Activated CD8-positive, alpha-beta T cell treated with anti-CD3 and anti-CD28 coated beads, Interleukin-2, amount 10 ng/mL, durations not matched to agents 7 days and 5 days (primary cell): ENCODE measurements at regions not wholly inside any gene's neighbourhood (a gene's known extent, or its start where the extent isn't known, plus 50 kb on each side); places are given as distances from the start of the nearest gene placed in this dataset.
"Not testable (repeated sequence)": the region's sequence is repeated elsewhere in the genome, so short reads cannot be mapped to it uniquely, and the experiment has no call there.

Experiments used
- ATAC-seq: fragments of 150-1000 bp; cut with Tn5 transposase; one replicate; pipeline ENCODE4 v1.10.0; 2021; ENCODE audit warnings: moderate library complexity
- CTCF ChIA-PET: fragments of 350-600 bp; sonication (Branson Sonifier 250); formaldehyde crosslinking; loops from one replicate; lab custom pipeline; 2021; ENCODE audit warnings: antibody characterized with exemption; lab: Charles Lee
- POLR2A ChIA-PET: fragments of 350-600 bp; sonication (Branson Sonifier 250); formaldehyde crosslinking; loops from one replicate; lab custom pipeline; 2021; ENCODE audit warnings: antibody characterized with exemption; lab: Charles Lee
- DNase-seq: peaks from one replicate; pipeline ENCODE4 v3.0.0-alpha.2; 2020
- H3K27ac Mint-ChIP-seq: one replicate; pipeline ENCODE4 v1.8.0; 2021; ENCODE audit warnings: mild to moderate bottlenecking, mixed read lengths
- H3K27me3 Mint-ChIP-seq: one replicate; pipeline ENCODE4 v1.8.0; 2021; ENCODE audit warnings: low read depth, mixed read lengths
- H3K36me3 Mint-ChIP-seq: one replicate; pipeline ENCODE4 v1.8.0; 2021; ENCODE audit warnings: low read depth, mixed read lengths
- H3K4me1 Mint-ChIP-seq: one replicate; pipeline ENCODE4 v1.8.0; 2021; ENCODE audit warnings: low read depth, mixed read lengths
- H3K4me3 Mint-ChIP-seq: one replicate; pipeline ENCODE4 v1.8.0; 2021; ENCODE audit warnings: mild to moderate bottlenecking, mixed read lengths
- H3K9me3 Mint-ChIP-seq: one replicate; pipeline ENCODE4 v1.8.0; 2022; ENCODE audit warnings: mixed read lengths; ENCODE audit not compliant: insufficient read depth

DNA sequence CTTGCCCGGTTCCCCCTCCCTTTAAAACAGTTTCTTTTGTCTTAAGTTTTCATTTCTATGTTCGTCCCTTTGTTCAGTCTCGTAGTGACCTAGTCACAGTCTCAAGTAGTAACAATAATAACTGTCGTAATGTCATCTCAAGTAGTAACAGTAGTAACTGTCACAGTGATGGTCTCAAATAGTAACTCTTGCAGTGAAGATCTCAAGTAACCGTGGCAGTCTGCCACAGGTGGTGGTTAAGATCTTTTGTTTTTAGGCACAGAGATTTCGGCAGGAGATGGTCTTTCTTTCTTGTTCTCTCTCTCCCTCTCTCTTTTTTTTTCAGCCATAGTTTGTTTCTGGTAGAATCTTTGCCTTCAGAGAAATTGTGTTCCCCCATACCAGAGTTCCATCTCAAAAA is 656.0 kb upstream of the SGO1 start:
- POLR2A ChIA-PET: interaction anchor here (0.6 kb wide), 1 partner anchor 10 kb away, joined by 4 read pairs; no protein-coding TSS in a partner anchor
- DNase-seq (no peak), ATAC-seq (no peak)
- H3K27me3 Mint-ChIP-seq: no peaks in the 10 kb centered on the region
- no peak overlapping the region for H3K4me3 Mint-ChIP-seq
- H3K9me3 Mint-ChIP-seq: peaks cover 36% of the 10 kb centered on the region
- no peak overlapping the region for H3K27ac Mint-ChIP-seq
- no peaks in the 10 kb centered on the region for H3K4me1 Mint-ChIP-seq
- no peaks in the 10 kb centered on the region for H3K36me3 Mint-ChIP-seq
- CTCF ChIA-PET: no interaction called here

DNA sequence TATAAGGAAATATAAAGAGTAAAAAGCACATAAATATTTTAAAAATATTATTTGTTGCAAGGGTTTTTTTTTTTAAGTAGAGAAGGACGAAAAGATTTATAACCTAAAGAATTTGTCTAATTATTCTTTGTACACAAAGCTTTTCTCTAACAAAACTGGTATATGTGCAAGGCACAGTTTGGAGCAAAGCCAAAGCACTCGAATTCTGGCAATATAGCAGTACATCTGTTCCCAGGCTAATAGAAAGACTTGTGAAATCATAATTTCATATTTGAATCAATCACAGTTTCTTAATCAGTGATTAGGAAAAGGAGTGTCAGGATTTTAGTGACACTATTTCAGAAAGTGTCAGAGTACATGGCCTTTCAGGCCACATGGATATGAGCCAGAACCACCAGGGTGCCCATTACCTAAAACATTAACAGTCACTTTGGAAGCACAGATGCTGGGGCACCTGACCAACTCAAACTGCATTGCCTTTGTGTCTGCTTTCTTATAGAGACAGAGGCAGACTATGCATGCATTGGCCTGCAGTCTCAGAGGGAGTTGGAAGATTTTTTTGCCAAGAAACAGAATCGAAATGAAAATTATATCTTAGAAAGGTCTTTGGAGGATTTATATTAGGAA is 651.8 kb upstream of the SGO1 start:
- H3K27ac Mint-ChIP-seq: no peak overlapping the region
- no peaks in the 10 kb centered on the region for H3K4me1 Mint-ChIP-seq
- DNase-seq (no peak), ATAC-seq (no peak)
- ChIA-PET POLR2A (no interaction called here), CTCF (no interaction called here)
- no peak overlapping the region for H3K4me3 Mint-ChIP-seq
- peaks cover 38% of the 10 kb centered on the region for H3K9me3 Mint-ChIP-seq
- no peaks in the 10 kb centered on the region for H3K36me3 Mint-ChIP-seq
- H3K27me3 Mint-ChIP-seq: no peaks in the 10 kb centered on the region

DNA sequence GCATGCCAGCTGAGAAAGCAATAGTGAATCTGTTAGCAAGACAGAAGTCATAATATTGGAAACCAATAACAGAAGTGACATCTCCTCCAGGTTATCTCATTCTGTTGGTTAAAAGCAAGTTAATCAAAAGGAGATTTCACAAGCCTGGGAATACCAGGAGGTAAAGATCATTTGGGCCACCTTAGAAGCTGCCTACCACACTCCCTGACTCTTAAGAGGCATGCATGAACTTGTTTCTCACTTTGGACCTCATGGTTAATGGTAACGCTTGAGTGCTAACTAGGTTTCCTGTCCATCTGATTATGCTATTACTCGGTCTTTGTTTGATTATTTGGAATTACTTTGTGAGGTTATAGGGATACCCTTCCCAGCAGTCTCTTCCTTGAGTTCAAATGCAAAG is 650.8 kb upstream of the SGO1 start:
- no peak overlapping the region for H3K27ac Mint-ChIP-seq
- no peaks in the 10 kb centered on the region for H3K36me3 Mint-ChIP-seq
- ATAC-seq (no peak), DNase-seq (no peak)
- CTCF ChIA-PET: no interaction called here
- no peaks in the 10 kb centered on the region for H3K4me1 Mint-ChIP-seq
- no peak overlapping the region for H3K4me3 Mint-ChIP-seq
- POLR2A ChIA-PET: no interaction called here
- no peaks in the 10 kb centered on the region for H3K27me3 Mint-ChIP-seq
- peaks cover 31% of the 10 kb centered on the region for H3K9me3 Mint-ChIP-seq

DNA sequence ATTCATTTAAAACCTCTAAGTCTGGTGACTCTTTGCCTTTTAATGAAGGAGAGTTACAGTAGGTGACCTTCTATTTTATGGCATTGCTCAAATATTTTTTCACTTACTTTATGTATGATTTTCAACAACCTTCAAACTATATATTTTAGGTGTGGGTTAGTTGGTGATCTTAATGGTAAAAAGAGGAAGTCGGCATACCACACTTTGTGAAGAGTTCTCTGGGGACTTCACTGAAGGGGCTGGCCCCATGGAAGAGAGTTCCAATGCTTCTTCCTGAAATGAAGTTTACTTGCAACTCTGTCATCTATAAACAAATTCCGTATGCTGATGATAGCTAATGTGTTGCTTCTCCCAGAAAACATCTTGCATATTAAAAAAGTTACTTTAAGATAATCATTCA is 647.0 kb upstream of the SGO1 start:
- no peak overlapping the region for H3K4me3 Mint-ChIP-seq
- H3K27ac Mint-ChIP-seq: no peak overlapping the region
- DNase-seq (no peak), ATAC-seq (no peak)
- H3K36me3 Mint-ChIP-seq: no peaks in the 10 kb centered on the region
- POLR2A ChIA-PET: no interaction called here
- CTCF ChIA-PET: no interaction called here
- H3K9me3 Mint-ChIP-seq: peaks cover 14% of the 10 kb centered on the region
- no peaks in the 10 kb centered on the region for H3K4me1 Mint-ChIP-seq
- H3K27me3 Mint-ChIP-seq: no peaks in the 10 kb centered on the region

DNA sequence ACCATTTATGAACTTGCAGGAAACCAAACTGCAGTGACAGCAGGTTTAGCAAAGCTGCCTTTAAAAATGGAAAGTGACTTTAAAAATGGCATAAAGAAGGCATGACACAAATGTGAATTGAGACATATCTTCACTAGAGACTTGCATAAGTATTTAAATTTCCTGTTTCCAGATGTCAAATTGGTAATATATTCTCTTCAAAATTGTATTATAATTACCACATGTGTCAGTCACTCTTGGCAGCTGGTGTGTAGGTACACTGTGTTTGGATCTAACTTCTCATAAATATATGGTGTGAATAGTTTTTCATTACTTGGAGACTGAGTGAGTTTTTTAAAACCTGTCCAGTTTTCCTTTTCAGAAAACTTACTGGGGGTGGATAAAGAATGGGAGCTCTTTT is 636.2 kb upstream of the SGO1 start:
- Mint-ChIP-seq H3K4me1 (no peaks in the 10 kb centered on the region), H3K9me3 (peaks cover 12% of the 10 kb centered on the region), H3K27ac (no peak overlapping the region), H3K27me3 (no peaks in the 10 kb centered on the region), H3K4me3 (no peak overlapping the region), H3K36me3 (no peaks in the 10 kb centered on the region)
- CTCF ChIA-PET: no interaction called here
- DNase-seq: no peak
- POLR2A ChIA-PET: no interaction called here
- no peak for ATAC-seq

- POLR2A ChIA-PET, ATAC-seq, DNase-seq, H3K4me3 Mint-ChIP-seq, H3K27ac Mint-ChIP-seq, H3K4me1 Mint-ChIP-seq, H3K36me3 Mint-ChIP-seq, H3K27me3 Mint-ChIP-seq, CTCF ChIA-PET: not testable (repeated sequence)
- H3K9me3 Mint-ChIP-seq: peaks cover 12% of the 10 kb centered on the region
These were observed 634.9 kb upstream of the SGO1 start for GRCh38 chr3:20820872-20821271.

- ATAC-seq: no peak
- Mint-ChIP-seq H3K9me3 (peaks cover 38% of the 10 kb centered on the region), H3K4me1 (no peaks in the 10 kb centered on the region), H3K27me3 (no peaks in the 10 kb centered on the region), H3K4me3 (no peak overlapping the region), H3K27ac (no peak overlapping the region), H3K36me3 (no peaks in the 10 kb centered on the region)
- ChIA-PET CTCF (no interaction called here), POLR2A (no interaction called here)
- DNase-seq: no peak
These were observed 625.6 kb upstream of the SGO1 start for GRCh38 chr3:20811631-20812030.

- CTCF ChIA-PET: no interaction called here
- H3K27ac Mint-ChIP-seq: no peak overlapping the region
- POLR2A ChIA-PET: no interaction called here
- H3K4me3 Mint-ChIP-seq: no peak overlapping the region
- H3K36me3 Mint-ChIP-seq: no peaks in the 10 kb centered on the region
- H3K9me3 Mint-ChIP-seq: peaks cover 38% of the 10 kb centered on the region
- H3K27me3 Mint-ChIP-seq: no peaks in the 10 kb centered on the region
- no peak for DNase-seq
- no peak for ATAC-seq
- no peaks in the 10 kb centered on the region for H3K4me1 Mint-ChIP-seq
These were observed 625.0 kb upstream of the SGO1 start for GRCh38 chr3:20811006-20811405.

DNA sequence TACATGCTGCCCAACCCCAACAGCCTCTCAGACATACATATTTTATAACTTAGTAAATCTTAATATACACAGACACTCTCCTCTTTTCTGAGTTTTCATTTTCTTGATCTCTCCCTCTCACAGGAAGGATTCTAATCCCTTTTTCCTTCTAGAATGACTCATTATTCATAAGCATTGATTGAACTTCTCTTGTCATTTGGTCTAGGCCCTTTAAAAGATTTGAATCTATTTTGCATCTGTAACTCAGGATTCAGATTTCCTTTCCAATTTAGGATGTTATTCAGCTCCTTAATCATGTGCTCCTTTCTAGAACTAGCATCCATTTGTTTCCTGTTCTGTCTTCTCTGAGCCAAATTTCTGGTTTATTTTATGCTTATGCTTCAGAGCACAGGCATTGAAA is 624.5 kb upstream of the SGO1 start:
- ATAC-seq: no peak
- CTCF ChIA-PET: no interaction called here
- H3K4me3 Mint-ChIP-seq: no peak overlapping the region
- no peak for DNase-seq
- POLR2A ChIA-PET: no interaction called here
- no peaks in the 10 kb centered on the region for H3K27me3 Mint-ChIP-seq
- H3K36me3 Mint-ChIP-seq: no peaks in the 10 kb centered on the region
- H3K4me1 Mint-ChIP-seq: no peaks in the 10 kb centered on the region
- peaks cover 39% of the 10 kb centered on the region for H3K9me3 Mint-ChIP-seq
- H3K27ac Mint-ChIP-seq: no peak overlapping the region

DNA sequence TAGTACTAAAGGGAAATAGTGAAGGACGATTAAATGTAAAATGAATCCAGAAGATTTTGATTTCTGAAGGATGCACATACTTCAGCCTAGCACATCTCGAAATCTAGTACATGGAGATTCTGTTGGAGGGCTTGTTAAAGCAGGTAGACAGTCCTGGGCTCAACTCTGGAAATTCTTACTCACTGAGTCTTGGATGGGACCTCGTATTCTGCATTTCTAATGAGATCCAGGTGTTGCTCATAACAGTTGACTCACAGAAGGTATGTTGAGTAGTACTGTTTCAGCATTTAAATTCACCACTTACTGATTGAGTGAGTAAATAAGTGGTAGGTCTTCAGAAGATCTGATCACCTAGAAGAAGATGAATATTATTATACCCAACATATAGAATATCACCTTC is 623.4 kb upstream of the SGO1 start:
- CTCF ChIA-PET: no interaction called here

DNA sequence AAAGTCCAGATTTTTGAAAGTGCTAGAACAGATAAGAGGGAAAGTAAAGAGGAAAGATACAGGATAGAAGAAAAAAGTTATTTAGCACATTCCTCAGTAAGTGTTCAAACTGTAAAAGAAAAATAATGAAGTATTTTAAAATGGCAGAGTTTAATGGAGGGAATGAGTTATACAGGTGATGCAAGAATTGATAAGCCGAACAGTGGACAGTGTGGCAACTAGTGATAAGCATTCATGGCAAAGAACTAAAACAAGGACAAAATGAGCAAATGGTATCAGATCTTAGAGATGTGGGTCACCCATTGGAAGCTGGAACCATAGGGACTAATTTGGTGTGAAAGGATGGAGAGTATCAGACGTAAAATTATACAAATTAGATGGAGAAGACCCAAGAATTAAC is 622.9 kb upstream of the SGO1 start:
- no peak overlapping the region for H3K4me3 Mint-ChIP-seq
- H3K27ac Mint-ChIP-seq: no peak overlapping the region
- CTCF ChIA-PET: no interaction called here
- no peaks in the 10 kb centered on the region for H3K4me1 Mint-ChIP-seq
- ATAC-seq: no peak
- H3K9me3 Mint-ChIP-seq: peaks cover 49% of the 10 kb centered on the region
- H3K36me3 Mint-ChIP-seq: no peaks in the 10 kb centered on the region
- no peak for DNase-seq
- H3K27me3 Mint-ChIP-seq: no peaks in the 10 kb centered on the region
- POLR2A ChIA-PET: no interaction called here

More for the DNA sequence above, 623.4 kb upstream of the SGO1 start:
- Mint-ChIP-seq H3K9me3 (peaks cover 46% of the 10 kb centered on the region), H3K27me3 (no peaks in the 10 kb centered on the region), H3K4me3 (no peak overlapping the region), H3K36me3 (no peaks in the 10 kb centered on the region), H3K27ac (no peak overlapping the region), H3K4me1 (no peaks in the 10 kb centered on the region)
- ATAC-seq (no peak), DNase-seq (no peak)
- POLR2A ChIA-PET: no interaction called here

DNA sequence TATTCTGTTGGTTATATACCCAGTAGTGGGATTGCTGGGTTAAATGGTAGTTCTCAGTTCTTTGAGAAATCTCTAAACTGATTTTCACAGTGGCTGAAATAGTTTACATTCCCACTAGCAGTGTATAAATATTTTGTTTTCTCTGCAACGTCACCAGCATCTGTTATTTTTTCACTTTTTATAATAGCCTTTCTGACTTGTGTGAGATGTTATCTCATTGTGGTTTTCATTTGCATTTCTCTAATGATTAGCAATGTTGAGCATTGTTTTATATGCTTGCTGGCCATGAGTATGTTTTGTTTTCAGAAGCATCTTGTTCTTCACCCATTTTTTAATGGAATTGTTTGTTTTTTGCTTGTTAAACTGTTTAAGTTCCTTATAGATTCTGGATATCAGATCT is 612.7 kb upstream of the SGO1 start:
- peaks cover 11% of the 10 kb centered on the region for H3K9me3 Mint-ChIP-seq
- H3K4me3 Mint-ChIP-seq: no peak overlapping the region
- H3K27me3 Mint-ChIP-seq: no peaks in the 10 kb centered on the region
- H3K27ac Mint-ChIP-seq: no peak overlapping the region
- ChIA-PET POLR2A (no interaction called here), CTCF (no interaction called here)
- DNase-seq (no peak), ATAC-seq (no peak)
- H3K4me1 Mint-ChIP-seq: no peaks in the 10 kb centered on the region
- no peaks in the 10 kb centered on the region for H3K36me3 Mint-ChIP-seq

- Mint-ChIP-seq H3K9me3 (peaks cover 18% of the 10 kb centered on the region), H3K4me3 (no peak overlapping the region), H3K4me1 (no peaks in the 10 kb centered on the region), H3K36me3 (no peaks in the 10 kb centered on the region), H3K27ac (no peak overlapping the region), H3K27me3 (no peaks in the 10 kb centered on the region)
- CTCF ChIA-PET: no interaction called here
- POLR2A ChIA-PET: no interaction called here
- no peak for ATAC-seq
- no peak for DNase-seq
These were observed 601.0 kb upstream of the SGO1 start for GRCh38 chr3:20787005-20787404.
